Lower leg skin (tissue), 4 donors: ENCODE measurements at regions not wholly inside any gene's neighbourhood (a gene's known extent, or its start where the extent isn't known, plus 50 kb on each side); places are given as distances from the start of the nearest gene placed in this dataset.
"Not testable (repeated sequence)": the region's sequence is repeated elsewhere in the genome, so short reads cannot be mapped to it uniquely, and the experiment has no call there.

ENCODE experiments used
- DNase-seq, 2 donors: peaks; one replicate each; pipeline ENCODE4 v3.0.0-alpha.2; 2019; ENCODE audit warnings: low spot score in 2 of 2
- H3K4me3 ChIP-seq: fragments of 200-600 bp; sonication (generic); 2 replicates; pipeline ENCODE4 v1.5.1; 2017; ENCODE audit warnings: mild to moderate bottlenecking, low read depth; ENCODE audit not compliant: poor library complexity, severe bottlenecking
- POLR2A ChIP-seq, 2 donors: fragments of 450-650 bp; IDR thresholded peaks; one replicate each; pipeline ENCODE4 v1.6.1; 2016 to 2017; ENCODE audit warnings: antibody characterized with exemption in 2 of 2, mild to moderate bottlenecking in 1 of 2, moderate library complexity in 1 of 2
- WGBS, 2 donors: methylation state at CpG; one replicate each; pipeline ENCODE4 v1.1.5; 2018; 5-methylcytosine and 5-hydroxymethylcytosine counted together
- intact Hi-C: fragments of 100-400 bp; cut with DNase I; formaldehyde crosslinking; loops from one replicate; pipeline ENCODE4 v1.15.0; 2023; ENCODE audit warnings: low total_unique reads
- TF ChIP-seq, protein P1 (sequence below), 3 donors: fragments of 450-650 bp; IDR thresholded peaks; one replicate each; pipeline ENCODE4 v1.5.1; 2016; ENCODE audit warnings: antibody characterized with exemption in 3 of 3, mild to moderate bottlenecking in 3 of 3, moderate library complexity in 2 of 3

DNA sequence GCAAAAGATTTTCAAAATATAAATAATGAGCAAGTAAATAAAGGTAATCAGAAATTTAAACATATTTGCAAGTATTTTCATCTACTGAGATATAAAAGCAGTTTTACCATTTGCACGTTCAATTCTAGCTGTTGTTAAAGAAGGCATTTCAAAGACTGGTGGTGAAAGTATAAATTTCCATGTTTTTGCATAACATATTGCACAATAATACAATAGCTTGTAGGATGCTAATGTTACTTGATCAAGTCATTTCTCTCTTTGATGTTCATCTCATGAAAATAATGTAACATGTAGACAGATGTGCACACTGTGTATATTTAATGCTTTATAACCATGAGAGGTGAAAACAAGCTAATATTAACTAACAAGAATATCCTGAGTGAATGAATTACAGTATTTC lies 651.9 kb downstream of the CDH9 start:
- no peak for DNase-seq
- WGBS, 2 donors: 75 to 79% methylated on average over 1 of the region's 1 CpG
- TF ChIP-seq POLR2A (IDR thresholded peaks at IDR 0.05): no peak
- TF ChIP-seq, protein P1, sequence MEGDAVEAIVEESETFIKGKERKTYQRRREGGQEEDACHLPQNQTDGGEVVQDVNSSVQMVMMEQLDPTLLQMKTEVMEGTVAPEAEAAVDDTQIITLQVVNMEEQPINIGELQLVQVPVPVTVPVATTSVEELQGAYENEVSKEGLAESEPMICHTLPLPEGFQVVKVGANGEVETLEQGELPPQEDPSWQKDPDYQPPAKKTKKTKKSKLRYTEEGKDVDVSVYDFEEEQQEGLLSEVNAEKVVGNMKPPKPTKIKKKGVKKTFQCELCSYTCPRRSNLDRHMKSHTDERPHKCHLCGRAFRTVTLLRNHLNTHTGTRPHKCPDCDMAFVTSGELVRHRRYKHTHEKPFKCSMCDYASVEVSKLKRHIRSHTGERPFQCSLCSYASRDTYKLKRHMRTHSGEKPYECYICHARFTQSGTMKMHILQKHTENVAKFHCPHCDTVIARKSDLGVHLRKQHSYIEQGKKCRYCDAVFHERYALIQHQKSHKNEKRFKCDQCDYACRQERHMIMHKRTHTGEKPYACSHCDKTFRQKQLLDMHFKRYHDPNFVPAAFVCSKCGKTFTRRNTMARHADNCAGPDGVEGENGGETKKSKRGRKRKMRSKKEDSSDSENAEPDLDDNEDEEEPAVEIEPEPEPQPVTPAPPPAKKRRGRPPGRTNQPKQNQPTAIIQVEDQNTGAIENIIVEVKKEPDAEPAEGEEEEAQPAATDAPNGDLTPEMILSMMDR (IDR thresholded peaks at IDR 0.05): no peak
- intact Hi-C loops: no loop called here
- H3K4me3 ChIP-seq: no peak overlapping the region

DNA sequence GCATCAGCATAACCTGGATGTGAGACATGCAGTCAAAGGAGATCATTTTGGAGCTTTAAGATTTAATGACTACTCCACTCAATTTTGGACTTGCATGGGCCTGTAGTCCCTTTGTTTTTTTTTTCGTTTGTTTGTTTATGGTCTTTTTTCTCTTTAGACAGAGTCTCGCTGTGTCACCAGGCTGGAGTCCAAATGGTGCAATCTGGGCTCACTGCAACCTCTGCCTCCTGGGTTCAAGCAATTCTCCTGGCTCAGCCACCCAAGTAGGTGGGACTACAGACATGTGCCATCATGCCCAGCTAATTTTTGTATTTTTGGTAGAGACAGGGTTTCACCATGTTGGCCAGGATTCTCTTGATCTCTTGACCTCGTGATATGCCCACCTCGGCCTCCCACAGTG lies 673.8 kb downstream of the CDH9 start:
- DNase-seq, intact Hi-C loops, H3K4me3 ChIP-seq: not testable (repeated sequence)
- 72 to 73% methylated on average over 4 of the region's 4 CpGs for WGBS, 2 donors

DNA sequence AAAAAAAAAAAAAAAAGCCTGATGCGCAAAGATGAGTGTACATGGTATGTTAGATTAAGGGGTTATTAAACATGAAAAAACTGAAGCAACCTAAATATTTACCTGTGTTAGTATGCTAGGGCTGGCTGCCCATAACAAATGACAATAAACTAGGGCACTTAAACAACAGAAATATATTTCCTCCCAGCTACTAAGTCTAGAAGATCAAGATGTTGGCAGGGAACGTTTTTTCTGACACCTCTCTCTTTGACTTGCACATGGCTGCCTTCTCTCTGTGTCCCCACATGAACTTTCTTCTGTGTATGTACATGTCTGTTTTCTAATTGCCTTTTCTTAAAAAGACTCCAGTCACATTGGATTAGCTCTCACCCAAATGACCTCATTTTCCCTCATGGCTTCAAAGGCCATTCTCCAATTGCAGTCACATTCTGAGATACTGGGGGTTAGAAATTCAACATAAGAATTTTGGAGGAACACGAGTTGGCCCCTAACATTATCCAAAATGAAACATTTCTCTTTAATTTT lies 694.5 kb downstream of the CDH9 start:
- intact Hi-C loops: no loop called here
- DNase-seq: no peak
- TF ChIP-seq, protein P1 (IDR thresholded peaks at IDR 0.05): no peak
- no peak for TF ChIP-seq POLR2A (IDR thresholded peaks at IDR 0.05)
- 55 to 56% methylated on average over 3 of the region's 3 CpGs for WGBS, 2 donors
- H3K4me3 ChIP-seq: no peak overlapping the region

DNA sequence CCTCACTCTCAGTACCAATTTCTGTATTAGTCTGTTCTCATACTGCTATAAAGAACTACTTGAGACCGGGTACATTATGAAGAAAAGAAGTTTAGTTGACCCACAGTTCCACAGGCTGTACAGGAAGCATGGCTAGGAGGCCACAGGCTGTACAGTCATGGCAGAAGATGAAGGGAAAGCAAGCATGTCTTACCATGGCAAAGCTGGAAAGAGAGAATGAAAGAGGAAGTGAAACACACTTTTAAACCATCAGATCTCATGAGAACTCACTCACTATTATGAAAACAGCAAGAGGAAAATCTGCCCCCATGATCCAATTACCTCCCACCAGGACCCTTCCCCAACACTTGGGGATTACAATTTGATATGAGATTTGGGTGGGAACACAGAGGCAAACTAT lies 698.8 kb downstream of the CDH9 start:
- DNase-seq: no peak
- no peak overlapping the region for H3K4me3 ChIP-seq
- 77 to 79% methylated on average over 1 of the region's 1 CpG for WGBS, 2 donors
- no peak for TF ChIP-seq POLR2A (IDR thresholded peaks at IDR 0.05)
- TF ChIP-seq, protein P1 (IDR thresholded peaks at IDR 0.05): no peak
- intact Hi-C loops: no loop called here

DNA sequence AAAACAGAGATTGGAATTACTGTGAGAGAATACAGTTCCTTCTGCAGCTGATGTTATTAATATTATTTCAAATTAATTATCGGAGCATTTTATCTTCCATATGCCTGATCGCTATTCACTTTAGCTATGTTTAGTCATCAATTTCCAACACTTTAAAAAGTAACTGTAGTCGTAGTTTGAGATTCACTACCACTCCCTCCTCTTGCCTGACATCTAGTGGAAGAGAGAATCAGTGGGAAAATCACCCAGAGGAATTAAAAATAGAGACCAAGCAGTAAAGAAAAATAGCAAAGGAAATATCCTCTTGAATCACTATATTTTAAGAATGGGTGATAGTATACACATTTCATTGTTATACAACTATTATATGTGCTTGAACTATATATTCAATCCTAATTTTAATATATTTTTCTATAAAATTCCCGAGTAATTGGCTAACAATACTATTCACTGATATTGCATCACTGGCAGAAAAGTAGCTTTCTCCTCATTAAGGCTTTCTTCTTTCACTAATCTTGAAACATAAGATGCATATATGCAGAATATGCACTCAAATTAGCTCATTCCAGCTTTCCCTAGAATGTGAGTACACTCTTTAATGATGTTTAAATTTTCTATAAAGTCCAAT lies 708.7 kb downstream of the CDH9 start:
- no peak overlapping the region for H3K4me3 ChIP-seq
- no peak for DNase-seq
- TF ChIP-seq, protein P1 (IDR thresholded peaks at IDR 0.05): no peak
- TF ChIP-seq POLR2A (IDR thresholded peaks at IDR 0.05): no peak
- 16 to 20% methylated on average over 4 of the region's 4 CpGs for WGBS, 2 donors
- intact Hi-C loops: no loop called here

DNA sequence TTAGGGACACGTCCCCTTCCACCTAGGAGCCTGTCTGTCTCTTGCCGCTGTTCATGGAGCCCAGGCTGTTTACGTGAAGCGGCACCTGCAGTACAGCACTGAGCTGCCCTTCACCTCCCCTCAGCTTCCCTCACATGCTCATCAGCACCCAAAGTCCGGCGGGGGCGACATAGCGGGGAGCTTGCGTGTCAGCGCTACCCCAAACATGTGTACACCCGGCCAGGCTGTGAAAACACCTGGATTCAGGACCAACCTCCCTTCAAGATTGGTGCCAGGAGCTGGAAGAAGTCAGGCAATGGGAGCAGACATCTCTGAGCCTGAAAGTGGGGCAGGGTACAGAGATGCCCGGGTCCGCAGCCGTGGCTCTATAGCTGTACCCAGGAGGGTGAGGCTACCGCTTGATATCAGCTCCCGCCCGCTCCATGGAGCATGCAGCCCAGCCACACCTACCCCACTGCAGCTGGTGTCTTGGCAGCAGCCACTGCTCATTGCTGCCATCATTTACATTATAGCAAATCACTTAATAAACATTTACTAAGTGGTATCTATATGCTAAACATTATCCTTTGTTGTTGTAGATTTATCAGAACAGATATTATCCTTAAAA lies 712.1 kb downstream of the CDH9 start:
- intact Hi-C loops: no loop called here
- DNase-seq: no peak
- no peak overlapping the region for H3K4me3 ChIP-seq
- 95 to 96% methylated on average over 17 of the region's 17 CpGs for WGBS, 2 donors
- TF ChIP-seq, protein P1 (IDR thresholded peaks at IDR 0.05): no peak
- no peak for TF ChIP-seq POLR2A (IDR thresholded peaks at IDR 0.05)

DNA sequence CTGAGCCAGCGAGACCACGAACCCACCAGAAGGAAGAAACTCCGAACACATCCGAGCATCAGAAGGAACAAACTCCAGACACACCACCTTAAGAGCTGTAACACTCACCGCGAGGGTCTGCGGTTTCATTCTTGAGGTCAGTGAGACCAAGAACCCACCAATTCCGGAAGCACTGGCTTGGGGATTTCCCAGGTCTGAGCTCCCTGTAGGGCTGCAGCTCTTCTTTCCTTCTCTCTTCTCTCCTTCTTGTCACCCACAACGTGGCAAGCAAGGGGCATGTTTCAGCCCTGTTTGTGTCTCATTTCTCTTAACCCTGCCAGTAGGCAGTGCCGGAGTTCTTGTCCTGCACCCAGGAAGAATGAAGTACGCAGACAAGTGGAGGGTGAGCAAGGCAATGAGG lies 713.0 kb downstream of the CDH9 start:
- intact Hi-C loops: not testable (repeated sequence)

DNA sequence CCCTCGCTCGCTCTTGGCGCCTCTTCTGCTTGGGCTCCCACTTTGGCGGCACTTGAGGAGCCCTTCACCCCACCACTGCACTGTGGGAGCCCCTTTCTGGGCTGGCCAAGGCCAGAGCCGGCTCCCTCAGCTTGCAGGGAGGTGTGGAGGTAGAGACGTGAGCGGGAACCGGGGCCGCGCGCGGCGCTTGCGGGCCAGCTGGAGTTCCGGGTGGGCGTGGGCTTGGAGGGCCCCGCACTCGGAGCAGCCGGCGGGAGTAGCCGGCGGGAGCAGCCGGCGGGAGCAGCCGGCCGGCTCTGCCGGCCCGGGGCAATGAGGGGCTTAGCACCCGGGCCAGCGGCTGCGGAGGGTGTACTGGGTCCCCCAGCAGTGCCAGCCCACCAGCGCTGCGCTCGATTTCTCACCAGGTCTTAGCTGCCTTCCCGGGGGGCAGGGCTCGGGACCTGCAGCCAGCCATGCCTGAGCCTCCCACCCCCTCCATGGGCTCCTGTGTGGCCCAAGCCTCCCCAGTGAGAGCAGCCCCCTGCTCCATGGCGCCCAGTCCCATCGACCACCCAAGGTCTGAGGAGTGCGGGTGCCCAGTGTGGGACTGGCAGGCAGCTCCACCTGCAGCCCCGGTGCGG lies 714.0 kb downstream of the CDH9 start:
- intact Hi-C loops, H3K4me3 ChIP-seq: not testable (repeated sequence)
- DNase-seq: peak in 1 of 2 donors; percentile 74
- WGBS, 2 donors: 91 to 95% methylated on average over 31 to 41 of the region's 41 CpGs

More for the DNA sequence above, 713.0 kb downstream of the CDH9 start:
- not testable (repeated sequence) for DNase-seq, H3K4me3 ChIP-seq
- 88 to 90% methylated on average over 11 of the region's 11 CpGs for WGBS, 2 donors
